SK-N-SH (cell line): ENCODE measurements at regions not wholly inside any gene's neighbourhood (a gene's known extent, or its start where the extent isn't known, plus 50 kb on each side); places are given as distances from the start of the nearest gene placed in this dataset.

Experiments
- CTCF ChIA-PET: fragments of 300-600, 350-600 bp; formaldehyde crosslinking; extraction: SDS; loops from one replicate; lab custom pipeline; 2021; lab: Yijun Ruan, JAX
- POLR2A ChIA-PET: fragments of 350-600 bp; sonication (Branson Sonifier 250); formaldehyde crosslinking; extraction: SDS; loops from one replicate; lab custom pipeline; 2020; ENCODE audit warnings: antibody characterized with exemption, inconsistent platforms; lab: Yijun Ruan, JAX
- DNase-seq: peaks from one replicate; pipeline ENCODE4 v3.0.0; 2012
- H2AFZ ChIP-seq: fragments of 200-600 bp; sonication (generic); 2 replicates; pipeline ENCODE4 v1.8.1; 2016; ENCODE audit warnings: antibody characterized with exemption, mild to moderate bottlenecking, low read depth
- H3F3A ChIP-seq: fragments of 200-600 bp; sonication (generic); replicated peaks from 2 replicates; pipeline ENCODE3; 2016; ENCODE audit warnings: antibody characterized with exemption, mild to moderate bottlenecking; ENCODE audit not compliant: insufficient read depth
- H3K27ac ChIP-seq, 2 experiments: fragments of 200-500 bp in 1 of 2; fragments of 200-600 bp in 1 of 2; sonication (Bioruptor generic) in 1 of 2; sonication (generic), shearing (Covaris generic) in 1 of 2; 2 replicates each; pipeline versions ENCODE4 v1.5.1 to v1.6.1; 2014 to 2016; ENCODE audit warnings: low read depth in 2 of 2, inconsistent platforms in 1 of 2, low read length in 1 of 2, mild to moderate bottlenecking in 1 of 2, mixed read lengths in 1 of 2
- H3K27me3 ChIP-seq: fragments of 200-600 bp; sonication (generic), shearing (Covaris generic); 2 replicates; pipeline ENCODE4 v1.6.1; 2016; ENCODE audit warnings: mixed run types; ENCODE audit not compliant: insufficient read depth
- H3K36me3 ChIP-seq, 2 experiments: fragments of 200-500 bp in 1 of 2; fragments of 200-600 bp in 1 of 2; sonication (Bioruptor generic) in 1 of 2; sonication (generic) in 1 of 2; replicated peaks in 1 of 2; 2 replicates each; pipeline versions ENCODE3 to v1.5.1; 2014 to 2016; ENCODE audit warnings: low read length in 1 of 2, mild to moderate bottlenecking in 1 of 2; ENCODE audit not compliant: insufficient read depth in 2 of 2, control insufficient read depth in 1 of 2
- H3K4me1 ChIP-seq, 2 experiments: fragments of 200-500 bp in 1 of 2; fragments of 200-600 bp in 1 of 2; sonication (Bioruptor generic) in 1 of 2; sonication (generic), shearing (Covaris generic) in 1 of 2; 2 replicates each; pipeline versions ENCODE4 v1.5.1 to v1.6.1; 2014 to 2016; ENCODE audit warnings: low read depth in 1 of 2, low read length in 1 of 2, mixed run types in 1 of 2; ENCODE audit not compliant: insufficient read depth in 2 of 2, control insufficient read depth in 1 of 2
- H3K4me2 ChIP-seq: fragments of 200-600 bp; sonication (generic), shearing (Covaris generic); 2 replicates; pipeline ENCODE4 v1.6.1; 2017; ENCODE audit warnings: mixed run types
- H3K4me3 ChIP-seq, 2 experiments: fragments of 200-500 bp in 1 of 2; fragments of 200-600 bp in 1 of 2; sonication (Bioruptor generic) in 1 of 2; sonication (generic), shearing (Covaris generic) in 1 of 2; 2 replicates each; pipeline versions ENCODE4 v1.5.1 to v1.8.1; 2014 to 2016; ENCODE audit warnings: low read depth in 2 of 2, inconsistent platforms in 1 of 2, low read length in 1 of 2, mild to moderate bottlenecking in 1 of 2, mixed read lengths in 1 of 2, moderate library complexity in 1 of 2
- H3K79me2 ChIP-seq: fragments of 200-600 bp; sonication (generic); 2 replicates; pipeline ENCODE4 v1.8.1; 2017; ENCODE audit warnings: mild to moderate bottlenecking; ENCODE audit not compliant: insufficient read depth
- H3K9ac ChIP-seq: fragments of 200-600 bp; sonication (generic); 2 replicates; pipeline ENCODE4 v1.6.1; 2017; ENCODE audit warnings: mixed run types
- H3K9me2 ChIP-seq: fragments of 200-600 bp; sonication (generic); 2 replicates; pipeline ENCODE4 v1.6.1; 2017; ENCODE audit warnings: mixed run types
- H3K9me3 ChIP-seq: fragments of 200-600 bp; sonication (generic); 2 replicates; pipeline ENCODE4 v1.6.1; 2017; ENCODE audit warnings: mixed run types, mild to moderate bottlenecking, moderate library complexity
- H4K20me1 ChIP-seq: fragments of 200-600 bp; sonication (generic); 2 replicates; pipeline ENCODE4 v1.6.1; 2017; ENCODE audit warnings: mild to moderate bottlenecking, mixed run types; ENCODE audit not compliant: insufficient read depth
- ELF1 ChIP-seq: IDR thresholded peaks from 2 replicates; pipeline ENCODE4 v1.4.0; 2012
- EP300 ChIP-seq, 2 experiments: IDR thresholded peaks; 2 replicates each; pipeline versions ENCODE4 v1.4.0 to v1.6.1; 2012; ENCODE audit warnings: borderline replicate concordance in 1 of 2, low read depth in 1 of 2, low read length in 1 of 2
- FOSL2 ChIP-seq: IDR thresholded peaks from 2 replicates; pipeline ENCODE4 v1.4.0; 2012; ENCODE audit warnings: low read depth, mild to moderate bottlenecking, moderate library complexity, borderline replicate concordance
- FOXM1 ChIP-seq: IDR thresholded peaks from 2 replicates; pipeline ENCODE4 v1.4.0; 2012; ENCODE audit warnings: low read depth, mild to moderate bottlenecking
- GABPA ChIP-seq: IDR thresholded peaks from 2 replicates; pipeline ENCODE4 v1.4.0; 2012; ENCODE audit warnings: low read depth, mild to moderate bottlenecking
- MXI1 ChIP-seq: IDR thresholded peaks from 2 replicates; pipeline ENCODE4 v1.6.1; 2012; ENCODE audit warnings: mild to moderate bottlenecking, low read depth, low read length, improper control_type of control experiment
- NFIC ChIP-seq: IDR thresholded peaks from 2 replicates; pipeline ENCODE4 v1.4.0; 2012; ENCODE audit warnings: borderline replicate concordance
- POLR2AphosphoS5 ChIP-seq: IDR thresholded peaks from 2 replicates; pipeline ENCODE4 v1.6.1; 2012; ENCODE audit warnings: low read depth, low read length
- RCOR1 ChIP-seq: fragments of 150-350 bp; IDR thresholded peaks from 2 replicates; pipeline ENCODE4 v1.6.1; 2017; ENCODE audit warnings: antibody characterized with exemption, low read length
- REST ChIP-seq: IDR thresholded peaks from 2 replicates; pipeline ENCODE4 v1.6.1; 2012; ENCODE audit warnings: mild to moderate bottlenecking, low read depth, low read length, moderate library complexity
- RFX5 ChIP-seq: IDR thresholded peaks from 2 replicates; pipeline ENCODE4 v1.6.1; 2012; ENCODE audit warnings: mild to moderate bottlenecking, improper control_type of control experiment, low read length
- RXRA ChIP-seq: IDR thresholded peaks from 2 replicates; pipeline ENCODE4 v1.4.0; 2012; ENCODE audit warnings: low read depth, mild to moderate bottlenecking, borderline replicate concordance
- SIN3A ChIP-seq: IDR thresholded peaks from 2 replicates; pipeline ENCODE4 v1.6.1; 2012; ENCODE audit warnings: low read depth, mild to moderate bottlenecking, low read length, moderate library complexity, borderline replicate concordance
- SMC3 ChIP-seq: IDR thresholded peaks from 2 replicates; pipeline ENCODE4 v1.6.1; 2012; ENCODE audit warnings: low read depth, low read length, improper control_type of control experiment
- TCF12 ChIP-seq: IDR thresholded peaks from 2 replicates; pipeline ENCODE4 v1.4.0; 2012
- YY1 ChIP-seq: IDR thresholded peaks from 2 replicates; pipeline ENCODE4 v1.4.0; 2012; ENCODE audit warnings: low read depth, mild to moderate bottlenecking
- WGBS: methylation state at CpG from one replicate; pipeline ENCODE4 v1.1.6; 2017; ENCODE audit warnings: low lambda C conversion rate; 5-methylcytosine and 5-hydroxymethylcytosine counted together
- TF ChIP-seq, protein P1 (sequence below): IDR thresholded peaks from 2 replicates; pipeline ENCODE4 v1.4.0; 2012; ENCODE audit warnings: low read depth

DNA sequence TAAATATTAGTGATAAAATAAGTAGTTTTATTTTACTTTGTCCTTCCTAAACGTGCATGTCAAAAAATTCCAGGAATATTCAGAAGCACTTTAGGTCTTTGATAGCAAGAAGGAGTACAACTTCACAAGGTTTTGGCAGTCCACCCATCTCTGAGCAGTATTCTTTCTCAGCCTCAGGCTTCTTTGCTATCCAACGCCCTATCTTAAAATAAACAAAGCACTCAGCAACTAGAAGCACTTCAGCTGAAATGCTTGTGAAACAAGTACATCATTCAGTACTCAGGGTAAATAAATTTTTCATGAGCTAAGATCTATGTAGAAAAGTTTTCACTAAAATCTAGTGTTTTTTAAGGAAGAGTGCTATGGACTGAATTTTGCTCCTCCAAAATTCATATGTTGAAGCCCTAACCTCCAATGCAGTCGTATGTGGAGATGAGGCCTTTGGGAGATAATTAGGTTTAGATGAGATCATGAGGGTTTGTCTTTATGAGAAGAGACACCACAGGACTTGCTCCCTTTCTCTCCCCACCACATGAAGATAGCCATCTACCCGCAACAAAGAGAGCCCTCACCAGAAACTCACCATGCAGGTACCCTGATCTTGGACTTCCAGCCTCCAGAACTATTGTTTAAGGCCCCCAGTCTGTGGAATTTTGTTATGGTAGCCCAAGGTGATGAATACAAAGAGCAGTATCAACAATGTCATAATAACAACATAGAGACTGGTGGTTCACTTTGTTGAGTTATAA, 539.1 kb downstream of the TFAP2A start:
- CTCF ChIA-PET, result no interaction called here
- H3K9me2 ChIP-seq, result no peaks in the 10 kb centered on the region
- no peak overlapping the region for H3K4me2 ChIP-seq

DNA sequence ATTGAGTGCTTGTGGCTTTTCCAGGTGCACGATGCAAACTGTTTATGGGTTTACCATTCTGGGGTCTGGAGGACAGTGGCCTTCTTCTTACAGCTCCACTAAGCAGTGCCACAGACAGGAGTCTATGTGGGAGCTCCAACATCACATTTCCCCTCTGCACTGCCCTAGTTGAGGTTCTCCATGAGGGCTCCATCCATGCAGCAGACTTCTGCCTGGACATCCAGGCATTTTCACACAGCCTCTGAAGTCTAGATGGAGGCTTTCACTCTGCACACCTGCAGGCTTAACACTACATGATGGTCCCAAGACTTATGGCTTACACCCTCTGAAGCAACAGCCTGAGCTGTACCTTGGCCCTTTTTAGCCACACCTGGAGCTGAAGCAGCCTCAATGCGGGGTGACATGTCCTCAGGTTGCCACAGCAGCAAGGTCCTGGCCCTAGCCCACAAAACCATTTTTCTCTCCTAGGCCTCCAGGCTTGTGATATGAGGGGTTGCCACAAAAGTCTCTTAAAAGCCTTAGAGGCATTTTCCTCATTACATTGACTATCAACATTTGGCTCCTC, 552.2 kb downstream of the TFAP2A start:
- no peak overlapping the region for H2AFZ ChIP-seq
- no peaks in the 10 kb centered on the region for H3K9me3 ChIP-seq
- no peak overlapping the region for H3K27ac ChIP-seq
- H3K79me2 ChIP-seq, result no peaks in the 10 kb centered on the region
- no peak overlapping the region for H3K4me3 ChIP-seq
- 0% methylated on average over 2 of the region's 2 CpGs for WGBS
- no peak overlapping the region for H3K9ac ChIP-seq
- no peaks in the 10 kb centered on the region for H3K4me1 ChIP-seq
- no peak for DNase-seq
- POLR2A ChIA-PET, result no interaction called here
- CTCF ChIA-PET, result no interaction called here
- H3K4me2 ChIP-seq, result no peak overlapping the region
- H3K27me3 ChIP-seq, result no peaks in the 10 kb centered on the region
- TF ChIP-seq TCF12 (no peak), SMC3 (no peak), POLR2AphosphoS5 (no peak), MXI1 (no peak), REST (no peak), ELF1 (no peak), RFX5 (no peak), EP300 (IDR thresholded peaks at IDR 0.05; ENCODE audit: borderline replicate concordance in 1 of 2, low read depth in 1 of 2, low read length in 1 of 2) (no peak), FOXM1 (no peak), SIN3A (no peak), FOSL2 (no peak), RXRA (no peak)
- TF ChIP-seq, protein P1, sequence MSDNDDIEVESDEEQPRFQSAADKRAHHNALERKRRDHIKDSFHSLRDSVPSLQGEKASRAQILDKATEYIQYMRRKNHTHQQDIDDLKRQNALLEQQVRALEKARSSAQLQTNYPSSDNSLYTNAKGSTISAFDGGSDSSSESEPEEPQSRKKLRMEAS, result no peak
- H3K9me2 ChIP-seq, result no peaks in the 10 kb centered on the region
- H4K20me1 ChIP-seq, result no peaks in the 10 kb centered on the region
- no peaks in the 10 kb centered on the region for H3K36me3 ChIP-seq
- H3F3A ChIP-seq, result no peaks in the 10 kb centered on the region

More for the DNA sequence above, 539.1 kb downstream of the TFAP2A start:
- no peak overlapping the region for H3K4me3 ChIP-seq
- no peaks in the 10 kb centered on the region for H3F3A ChIP-seq
- DNase-seq, result no peak
- no peaks in the 10 kb centered on the region for H3K27me3 ChIP-seq
- H2AFZ ChIP-seq, result no peak overlapping the region
- no peaks in the 10 kb centered on the region for H4K20me1 ChIP-seq
- H3K4me1 ChIP-seq, result no peaks in the 10 kb centered on the region
- POLR2A ChIA-PET, result no interaction called here
- no peaks in the 10 kb centered on the region for H3K79me2 ChIP-seq
- WGBS, result under 1% methylated on average over 4 of the region's 4 CpGs
- TF ChIP-seq POLR2AphosphoS5 (no peak), EP300 (IDR thresholded peaks at IDR 0.05; ENCODE audit: borderline replicate concordance in 1 of 2, low read depth in 1 of 2, low read length in 1 of 2) (no peak), YY1 (no peak), NFIC (no peak), GABPA (no peak), RCOR1 (no peak)
- no peak overlapping the region for H3K27ac ChIP-seq
- no peak overlapping the region for H3K9ac ChIP-seq
- H3K9me3 ChIP-seq, result no peaks in the 10 kb centered on the region
- H3K36me3 ChIP-seq, result no peaks in the 10 kb centered on the region
